COR-L47 (cell line): ENCODE measurements at regions not wholly inside any gene's neighbourhood (a gene's known extent, or its start where the extent isn't known, plus 50 kb on each side); places are given as distances from the start of the nearest gene placed in this dataset.

Experiments used
- DNase-seq: peaks from one replicate; lab custom pipeline; 2025; lab: John Stamatoyannopoulos, UW

GRCh38 chr4:44118971-44119680, 329.5 kb downstream of the KCTD8 start:
- no peak for DNase-seq

- DNase-seq = no peak
These were observed 328.0 kb downstream of the KCTD8 start for GRCh38 chr4:44120646-44121045.

- no peak for DNase-seq
These were observed 327.4 kb downstream of the KCTD8 start for GRCh38 chr4:44121210-44121609.
